H1 (cell line): ENCODE measurements at regions not wholly inside any gene's neighbourhood (a gene's known extent, or its start where the extent isn't known, plus 50 kb on each side); places are given as distances from the start of the nearest gene placed in this dataset.

Experiments used
- BACH1 ChIP-seq: IDR thresholded peaks from 2 replicates; pipeline ENCODE4 v1.6.1; 2012; ENCODE audit warnings: low read length, improper control_type of control experiment
- KDM4A ChIP-seq: IDR thresholded peaks from one replicate; pipeline ENCODE4 v1.7.1; 2012; ENCODE audit warnings: low read depth, mild to moderate bottlenecking, moderate library complexity, low read length, inconsistent platforms; ENCODE audit not compliant: severe bottlenecking
- POLR2AphosphoS5 ChIP-seq: IDR thresholded peaks from 2 replicates; pipeline ENCODE4 v1.6.1; 2011; ENCODE audit warnings: low read depth, low read length
- RXRA ChIP-seq: IDR thresholded peaks from 2 replicates; pipeline ENCODE4 v1.6.1; 2011; ENCODE audit warnings: low read depth, mild to moderate bottlenecking, low read length, moderate library complexity; ENCODE audit not compliant: insufficient read depth
- SIRT6 ChIP-seq: IDR thresholded peaks from one replicate; pipeline ENCODE4 v1.7.1; 2012; ENCODE audit warnings: low read length, inconsistent platforms
- SIX5 ChIP-seq: IDR thresholded peaks from 2 replicates; pipeline ENCODE4 v1.6.1; 2011; ENCODE audit warnings: mild to moderate bottlenecking, low read depth, low read length
- SP4 ChIP-seq: IDR thresholded peaks from 2 replicates; pipeline ENCODE4 v1.6.1; 2012; ENCODE audit warnings: low read length, inconsistent platforms
- TF ChIP-seq, protein P1 (sequence below): IDR thresholded peaks from 2 replicates; pipeline ENCODE4 v1.6.1; 2011; ENCODE audit warnings: low read length, improper control_type of control experiment

DNA sequence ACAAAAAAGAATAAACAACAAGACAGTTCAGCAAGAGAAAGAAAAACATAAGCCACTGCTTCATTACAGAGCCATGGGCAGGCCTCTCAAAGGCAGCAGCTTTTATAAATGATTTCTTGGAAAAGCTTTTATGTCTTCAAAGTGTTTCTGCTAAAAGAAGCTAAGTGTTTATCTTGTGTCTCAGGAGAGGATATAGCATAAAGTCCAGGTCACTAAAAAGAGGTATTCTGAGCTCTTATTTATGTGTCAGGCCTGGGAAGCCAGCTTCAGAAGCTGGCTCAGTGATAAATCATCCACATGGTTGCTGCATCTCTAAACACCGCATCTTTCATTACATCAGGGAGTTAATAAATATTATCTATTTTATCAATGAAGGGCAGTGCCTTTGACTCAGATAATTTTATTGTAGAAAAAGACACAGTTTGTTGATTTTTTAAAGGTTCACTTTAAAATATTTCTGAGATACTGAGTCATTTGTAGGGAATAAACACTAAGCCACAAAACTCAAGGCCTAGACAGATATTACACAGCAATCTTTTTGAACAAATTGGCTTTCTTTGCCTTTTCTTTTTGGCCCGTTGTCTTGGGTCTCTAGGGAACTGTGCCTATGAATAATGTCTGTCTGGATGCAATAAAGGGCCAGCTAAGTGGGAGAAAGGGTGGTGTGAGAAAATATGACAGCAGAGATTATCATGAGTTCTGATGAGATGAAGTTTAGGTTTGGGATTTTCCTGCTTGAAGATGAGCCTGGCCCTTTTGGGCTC lies 1086.6 kb downstream of the UQCRFS1 start (continued):
- TF ChIP-seq, protein P1, sequence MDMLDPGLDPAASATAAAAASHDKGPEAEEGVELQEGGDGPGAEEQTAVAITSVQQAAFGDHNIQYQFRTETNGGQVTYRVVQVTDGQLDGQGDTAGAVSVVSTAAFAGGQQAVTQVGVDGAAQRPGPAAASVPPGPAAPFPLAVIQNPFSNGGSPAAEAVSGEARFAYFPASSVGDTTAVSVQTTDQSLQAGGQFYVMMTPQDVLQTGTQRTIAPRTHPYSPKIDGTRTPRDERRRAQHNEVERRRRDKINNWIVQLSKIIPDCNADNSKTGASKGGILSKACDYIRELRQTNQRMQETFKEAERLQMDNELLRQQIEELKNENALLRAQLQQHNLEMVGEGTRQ = no peak
- no peak for TF ChIP-seq BACH1
- no peak for TF ChIP-seq SP4
- TF ChIP-seq POLR2AphosphoS5 = no peak
- no peak for TF ChIP-seq SIX5
- TF ChIP-seq KDM4A = no peak
- TF ChIP-seq SIRT6 = no peak
- TF ChIP-seq RXRA = no peak
